HS-5 (cell line): ENCODE measurements at regions not wholly inside any gene's neighbourhood (a gene's known extent, or its start where the extent isn't known, plus 50 kb on each side); places are given as distances from the start of the nearest gene placed in this dataset.

ENCODE experiments used
- DNase-seq: peaks from one replicate; pipeline ENCODE4 v3.0.0-alpha.2; 2012; ENCODE audit warnings: low read depth

- DNase-seq, result no peak
Observed at GRCh38 chr11:129590753-129591475, 215.3 kb downstream of the BARX2 start.

DNA sequence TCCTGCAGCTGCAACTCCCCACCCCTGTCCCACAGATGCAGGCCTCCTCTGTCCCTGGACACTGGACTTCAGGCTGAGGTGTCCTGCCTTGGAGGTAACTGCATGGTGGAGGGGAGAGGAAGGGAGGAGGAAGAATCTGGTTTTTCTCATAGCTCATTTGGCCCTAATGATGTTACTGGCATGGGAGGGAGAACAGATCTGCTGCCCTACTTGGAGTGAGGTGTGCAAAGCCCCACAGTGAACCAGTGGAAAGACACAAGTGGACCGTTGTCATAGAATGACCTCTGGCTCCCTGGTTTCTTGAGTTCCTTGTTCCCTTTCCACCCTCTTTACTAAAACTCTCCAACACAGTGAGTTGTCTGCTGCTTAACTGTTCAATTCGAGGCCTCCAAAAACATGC lies 215.9 kb downstream of the BARX2 start:
- no peak for DNase-seq

GRCh38 chr11:129592191-129592590 lies 216.5 kb downstream of the BARX2 start:
- DNase-seq, result no peak

DNA sequence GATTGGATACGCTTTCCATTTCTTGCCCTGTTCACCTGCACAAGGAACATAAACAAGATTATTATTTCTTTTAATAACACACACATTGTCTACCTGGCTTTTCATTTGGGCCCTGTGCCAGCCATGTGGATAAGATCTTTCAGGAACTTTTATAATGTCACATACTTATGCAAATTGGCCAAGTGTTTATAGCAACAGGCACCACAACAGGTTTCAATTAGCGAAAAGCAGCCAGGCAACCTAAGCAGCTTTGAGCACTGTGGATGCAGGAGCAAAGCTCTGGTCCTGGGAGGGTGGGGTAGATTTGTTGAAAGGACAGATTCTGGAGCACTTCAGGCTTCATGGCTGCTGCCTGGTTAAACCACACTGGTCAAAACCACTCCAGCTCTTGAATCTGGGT lies 217.4 kb downstream of the BARX2 start:
- no peak for DNase-seq

GRCh38 chr11:129595038-129595962 lies 219.7 kb downstream of the BARX2 start:
- DNase-seq, result no peak

DNA sequence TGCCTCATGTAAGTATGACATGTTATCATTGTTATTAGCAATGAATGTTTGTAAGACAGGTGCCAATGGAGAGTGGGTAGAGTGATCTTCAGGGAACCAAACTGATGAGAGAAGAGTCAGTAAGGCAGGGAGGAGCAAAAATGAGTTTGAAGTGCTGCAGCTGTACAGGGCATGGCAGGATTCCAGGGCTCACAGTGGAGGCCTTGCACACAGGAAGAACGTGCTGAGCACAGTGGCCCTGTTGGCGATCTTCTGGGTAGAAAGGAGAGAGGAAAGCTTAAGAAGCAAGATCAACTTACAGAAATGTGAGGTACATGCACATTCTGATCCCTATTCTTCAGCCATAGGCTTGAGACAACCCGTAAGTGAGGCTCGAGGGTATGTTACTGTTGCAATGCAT lies 219.3 kb upstream of the TMEM45B start:
- no peak for DNase-seq

DNA sequence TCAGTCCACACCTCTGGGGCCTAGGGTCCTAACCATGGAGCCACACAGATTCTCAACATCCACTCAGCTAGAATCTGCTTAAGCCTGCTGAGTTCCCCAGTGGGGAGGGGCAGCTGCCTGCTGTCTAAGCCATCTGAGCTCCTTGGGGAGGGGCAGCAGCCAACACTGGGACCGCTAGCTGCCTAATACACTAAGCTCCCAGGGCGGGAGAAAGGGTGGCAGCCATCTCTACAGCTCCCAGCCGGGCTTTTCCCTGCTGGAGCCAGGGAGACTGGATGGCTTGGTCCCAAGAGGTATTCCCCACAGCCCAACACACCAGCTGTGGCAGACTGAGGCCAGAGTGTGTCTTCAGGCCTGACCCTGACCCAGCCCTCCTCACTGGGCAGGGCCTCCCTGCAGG lies 217.3 kb upstream of the TMEM45B start:
- DNase-seq, result no peak

DNA sequence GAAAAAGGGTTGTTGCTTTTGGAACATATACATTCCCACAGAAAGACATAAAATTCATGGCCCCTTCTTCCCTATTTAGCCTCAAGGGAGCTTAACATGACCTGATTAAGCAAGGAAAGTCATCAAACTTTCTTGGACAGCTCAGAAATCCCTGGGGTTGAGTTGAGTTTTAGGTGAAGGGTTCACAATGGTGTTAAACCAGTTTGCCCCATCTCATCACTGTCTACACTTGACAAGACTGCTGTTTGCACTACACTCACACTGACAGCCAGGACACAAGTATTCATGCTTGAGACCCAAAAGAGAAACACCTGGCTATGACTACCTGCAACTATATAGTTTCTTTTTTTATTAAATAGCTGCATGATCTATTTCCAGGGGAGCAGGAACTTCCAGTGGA lies 209.8 kb upstream of the TMEM45B start:
- no peak for DNase-seq

GRCh38 chr11:129608711-129609110 lies 206.9 kb upstream of the TMEM45B start:
- DNase-seq, result no peak

- no peak for DNase-seq
Observed at GRCh38 chr11:129610125-129610524, 205.5 kb upstream of the TMEM45B start.

GRCh38 chr11:129610545-129610944 lies 205.1 kb upstream of the TMEM45B start:
- DNase-seq, result no peak

- no peak for DNase-seq
Observed at GRCh38 chr11:129611661-129612446, 203.8 kb upstream of the TMEM45B start.

DNA sequence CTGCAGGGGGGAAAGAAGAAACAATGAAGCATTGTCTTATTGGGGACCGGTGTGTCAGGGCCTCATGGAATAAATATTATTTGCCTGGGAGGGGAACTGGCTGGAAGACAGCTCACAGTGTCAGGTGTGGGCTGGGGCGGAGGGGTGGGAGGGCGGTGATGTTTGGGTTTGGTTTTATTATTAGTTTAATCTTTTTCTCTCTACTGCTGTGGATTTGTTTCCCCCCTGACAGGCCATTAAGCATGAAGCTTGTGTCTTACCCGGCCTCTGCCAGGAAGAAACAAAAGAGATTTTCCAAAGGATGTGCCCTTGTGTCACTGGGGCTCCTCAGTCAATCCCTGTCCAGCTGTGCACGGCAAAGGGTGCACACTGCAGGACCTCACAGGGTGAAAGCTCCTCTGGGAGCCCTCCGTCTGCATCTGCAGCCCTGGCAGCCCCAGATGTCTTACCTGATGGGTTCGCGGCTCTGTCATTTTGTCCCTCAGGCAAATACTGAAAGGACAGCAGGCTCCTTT lies 203.1 kb upstream of the TMEM45B start:
- no peak for DNase-seq

- DNase-seq, result no peak
Observed at GRCh38 chr11:129613071-129613470, 202.6 kb upstream of the TMEM45B start.

- no peak for DNase-seq
Observed at GRCh38 chr11:129614256-129614944, 201.2 kb upstream of the TMEM45B start.

- DNase-seq, result no peak
Observed at GRCh38 chr11:129618046-129618569, 197.5 kb upstream of the TMEM45B start.

DNA sequence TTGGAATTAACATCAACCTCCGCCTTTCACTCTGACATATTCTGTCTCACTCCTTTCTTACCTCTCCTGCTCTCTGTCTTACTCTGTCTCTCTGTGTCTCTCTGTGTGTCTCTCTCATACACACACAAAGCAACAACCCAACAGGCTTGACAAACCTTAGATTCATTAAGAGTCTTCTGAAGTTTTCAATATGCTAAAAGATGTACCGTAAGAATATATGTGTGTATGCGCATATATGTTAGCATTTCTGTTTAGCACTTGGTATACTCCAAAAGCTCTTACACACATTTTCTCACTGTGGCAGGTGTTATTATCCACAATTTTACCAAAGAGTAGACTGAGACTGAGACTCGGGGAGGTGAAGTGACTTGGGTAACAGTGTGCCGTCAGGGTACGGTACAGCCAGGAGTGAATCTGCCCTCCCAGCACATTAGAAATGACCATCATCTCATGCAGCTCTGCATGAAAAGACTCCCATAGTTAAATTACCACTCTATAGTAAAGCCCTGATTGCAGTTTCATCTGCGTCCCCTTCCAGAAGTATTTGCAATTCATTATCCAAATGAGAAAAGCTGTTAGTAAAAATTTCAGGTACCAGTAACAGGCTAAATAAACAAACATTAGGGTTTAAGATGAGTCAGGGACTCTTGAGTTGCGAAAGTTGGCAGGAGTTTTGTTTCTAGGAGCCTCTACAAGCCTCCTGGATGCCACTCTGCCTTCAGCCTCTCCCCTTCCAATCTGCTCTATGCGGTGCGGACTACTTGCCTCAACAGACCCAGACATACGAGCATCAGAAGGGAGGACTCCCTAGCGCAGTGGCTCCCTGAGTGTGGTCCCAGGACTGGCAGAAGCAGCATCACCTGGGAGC lies 195.2 kb upstream of the TMEM45B start:
- no peak for DNase-seq

GRCh38 chr11:129625930-129626329 lies 189.7 kb upstream of the TMEM45B start:
- no peak for DNase-seq

- no peak for DNase-seq
Observed at GRCh38 chr11:129631201-129631600, 184.4 kb upstream of the TMEM45B start.

GRCh38 chr11:129636926-129637325 lies 178.7 kb upstream of the TMEM45B start:
- DNase-seq, result no peak
